Heart right ventricle (tissue), 16 donors: ENCODE measurements at regions not wholly inside any gene's neighbourhood (a gene's known extent, or its start where the extent isn't known, plus 50 kb on each side); places are given as distances from the start of the nearest gene placed in this dataset.

Experiments used
- ATAC-seq, 8 donors: fragments of 200-7000 bp; cut with Tn5 transposase; one replicate each; pipeline ENCODE4 v1.9.1; 2020; ENCODE audit warnings: mild to moderate bottlenecking in 8 of 8, moderate library complexity in 8 of 8, moderate number of reproducible peaks in 1 of 8
- DNase-seq, 2 donors: peaks; one replicate each; pipeline ENCODE4 v3.0.0-alpha.2; 2020
- H3K27ac ChIP-seq, 10 donors: fragments of 200-600 bp; sonication (generic) in 2 of 10; one replicate each; pipeline versions ENCODE4 v1.5.0 to v1.8.0; 2020 to 2022; ENCODE audit warnings: mild to moderate bottlenecking in 3 of 10
- H3K27me3 ChIP-seq, 7 donors: fragments of 200-600 bp; one replicate each; pipeline ENCODE4 v1.8.0; 2021 to 2022; ENCODE audit warnings: mild to moderate bottlenecking in 2 of 7
- H3K36me3 ChIP-seq, 9 donors: fragments of 200-600 bp; sonication (generic) in 1 of 9; one replicate each; pipeline versions ENCODE4 v1.5.0 to v1.8.0; 2020 to 2022; ENCODE audit warnings: mild to moderate bottlenecking in 2 of 9
- H3K4me1 ChIP-seq, 9 donors: fragments of 200-600 bp; sonication (generic) in 1 of 9; one replicate each; pipeline versions ENCODE4 v1.5.0 to v1.8.0; 2020 to 2022; ENCODE audit warnings: mild to moderate bottlenecking in 4 of 9
- H3K4me3 ChIP-seq, 10 donors: fragments of 200-600 bp; sonication (generic) in 2 of 10; one replicate each; pipeline versions ENCODE4 v1.5.0 to v1.8.0; 2020 to 2022; ENCODE audit warnings: mild to moderate bottlenecking in 7 of 10, moderate library complexity in 2 of 10
- H3K9me3 ChIP-seq, 11 donors: fragments of 200-600 bp in 10 of 11; sonication (generic) in 2 of 11; one replicate each; pipeline versions ENCODE4 v1.5.0 to v1.8.0; 2013 to 2022; ENCODE audit warnings: mild to moderate bottlenecking in 2 of 11, control low read depth in 1 of 11, moderate library complexity in 1 of 11
- WGBS, 2 donors: extraction: QIAGEN DNeasy Blood & Tissue Kit; methylation state at CpG; one replicate each; pipeline ENCODE4 v1.1.7; 2013; ENCODE audit warnings: inconsistent platforms in 1 of 2; 5-methylcytosine and 5-hydroxymethylcytosine counted together
- intact Hi-C, 10 donors: fragments of 100-400 bp; cut with DNase I; formaldehyde crosslinking; loops; one replicate each; pipeline versions ENCODE4 v1.11.1 to v1.14.2; 2022
- TF ChIP-seq, protein P1 (sequence below), 9 donors: fragments of 200-600 bp; sonication (generic) in 2 of 9; IDR thresholded peaks; one replicate each; pipeline versions ENCODE4 v1.5.0 to v1.8.0; 2021 to 2022; ENCODE audit warnings: antibody characterized with exemption in 9 of 9, mild to moderate bottlenecking in 5 of 9, moderate library complexity in 1 of 9
- donor health status: Arrhythmogenic right ventricular cardiomyopathy.
- donor health status: ischemic (EF 13 %, LVEDD 7.1; RV severe dilation, severe dysfunction).
- donor health status: healthy with polysubstance abuse.
- donor health status: DM: no; HTN: yes; CAD: no.
- donor health status: DM: no; HTN: no; CAD: no.
- donor health status: ischemic (EF 25% LVEDD 6.9; RV normal size, moderate dysfunction).
- donor health status: ischemic (EF 25% LVEDD 5.7; RV mildly dilated, moderate dysfunction).
- donor health status: healthy.
- donor health status: DM: yes; HTN: yes; CAD: no.
- donor health status: Ischemic cardiomyopathy.
- donor health status: ischemic (EF 35%, LVEDD 5.7; RV mildly dilated, moderate dysfunction).
- donor health status: nonischemic (EF 11% LVEDD 7.7; RV severe dilation, severe dysfunction).
- donor health status: DM: yes; HTN: yes; CAD: no.
- donor health status: PGD.
- donor health status: ischemic (EF 29% LVEDD 5.4; RV normal size, mild dysfunction).
- donor health status: nonischemic (EF 23%, LVEDD 6.1; RV moderate dilation, normal function).

DNA sequence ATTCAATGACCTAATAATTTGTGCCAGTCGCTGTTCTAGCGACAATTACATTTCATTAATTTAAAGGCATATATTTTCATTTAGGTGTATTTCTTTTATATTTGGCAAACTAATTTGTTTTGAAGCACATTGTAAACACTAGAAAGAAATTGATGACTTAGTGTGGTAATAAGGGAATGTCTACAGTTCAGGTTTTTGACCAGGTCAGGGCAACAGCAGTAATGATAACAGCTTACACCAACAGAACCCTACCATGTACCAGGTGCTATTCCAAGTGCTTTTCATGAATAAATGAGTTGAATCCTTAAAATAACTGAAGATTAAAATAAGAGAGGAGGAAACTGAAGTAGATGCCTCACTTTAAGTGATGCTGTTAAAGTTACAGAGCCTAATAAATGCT lies 85.4 kb upstream of the SLC38A2 start:
- Histone ChIP-seq H3K27me3 (no peaks in the 10 kb centered on the region), H3K4me1 (peaks cover 4 to 56% (median 42%) of the 10 kb centered on the region in 9 donors), H3K4me3 (no peak overlapping the region), H3K36me3 (no peaks in the 10 kb centered on the region), H3K9me3 (no peaks in the 10 kb centered on the region), H3K27ac (peak overlapping the region in 1 of 10 donors; percentile 15)
- WGBS, 2 donors: 98 to 99% methylated on average over 2 of the region's 2 CpGs
- ATAC-seq: no peak
- TF ChIP-seq, protein P1, sequence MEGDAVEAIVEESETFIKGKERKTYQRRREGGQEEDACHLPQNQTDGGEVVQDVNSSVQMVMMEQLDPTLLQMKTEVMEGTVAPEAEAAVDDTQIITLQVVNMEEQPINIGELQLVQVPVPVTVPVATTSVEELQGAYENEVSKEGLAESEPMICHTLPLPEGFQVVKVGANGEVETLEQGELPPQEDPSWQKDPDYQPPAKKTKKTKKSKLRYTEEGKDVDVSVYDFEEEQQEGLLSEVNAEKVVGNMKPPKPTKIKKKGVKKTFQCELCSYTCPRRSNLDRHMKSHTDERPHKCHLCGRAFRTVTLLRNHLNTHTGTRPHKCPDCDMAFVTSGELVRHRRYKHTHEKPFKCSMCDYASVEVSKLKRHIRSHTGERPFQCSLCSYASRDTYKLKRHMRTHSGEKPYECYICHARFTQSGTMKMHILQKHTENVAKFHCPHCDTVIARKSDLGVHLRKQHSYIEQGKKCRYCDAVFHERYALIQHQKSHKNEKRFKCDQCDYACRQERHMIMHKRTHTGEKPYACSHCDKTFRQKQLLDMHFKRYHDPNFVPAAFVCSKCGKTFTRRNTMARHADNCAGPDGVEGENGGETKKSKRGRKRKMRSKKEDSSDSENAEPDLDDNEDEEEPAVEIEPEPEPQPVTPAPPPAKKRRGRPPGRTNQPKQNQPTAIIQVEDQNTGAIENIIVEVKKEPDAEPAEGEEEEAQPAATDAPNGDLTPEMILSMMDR (IDR thresholded peaks at IDR 0.05): no peak
- no peak for DNase-seq
- intact Hi-C loops: loop anchor here in 1 of 10 donors (10.0 kb wide), 1 partner anchor 73 kb away; no protein-coding TSS in a partner anchor

DNA sequence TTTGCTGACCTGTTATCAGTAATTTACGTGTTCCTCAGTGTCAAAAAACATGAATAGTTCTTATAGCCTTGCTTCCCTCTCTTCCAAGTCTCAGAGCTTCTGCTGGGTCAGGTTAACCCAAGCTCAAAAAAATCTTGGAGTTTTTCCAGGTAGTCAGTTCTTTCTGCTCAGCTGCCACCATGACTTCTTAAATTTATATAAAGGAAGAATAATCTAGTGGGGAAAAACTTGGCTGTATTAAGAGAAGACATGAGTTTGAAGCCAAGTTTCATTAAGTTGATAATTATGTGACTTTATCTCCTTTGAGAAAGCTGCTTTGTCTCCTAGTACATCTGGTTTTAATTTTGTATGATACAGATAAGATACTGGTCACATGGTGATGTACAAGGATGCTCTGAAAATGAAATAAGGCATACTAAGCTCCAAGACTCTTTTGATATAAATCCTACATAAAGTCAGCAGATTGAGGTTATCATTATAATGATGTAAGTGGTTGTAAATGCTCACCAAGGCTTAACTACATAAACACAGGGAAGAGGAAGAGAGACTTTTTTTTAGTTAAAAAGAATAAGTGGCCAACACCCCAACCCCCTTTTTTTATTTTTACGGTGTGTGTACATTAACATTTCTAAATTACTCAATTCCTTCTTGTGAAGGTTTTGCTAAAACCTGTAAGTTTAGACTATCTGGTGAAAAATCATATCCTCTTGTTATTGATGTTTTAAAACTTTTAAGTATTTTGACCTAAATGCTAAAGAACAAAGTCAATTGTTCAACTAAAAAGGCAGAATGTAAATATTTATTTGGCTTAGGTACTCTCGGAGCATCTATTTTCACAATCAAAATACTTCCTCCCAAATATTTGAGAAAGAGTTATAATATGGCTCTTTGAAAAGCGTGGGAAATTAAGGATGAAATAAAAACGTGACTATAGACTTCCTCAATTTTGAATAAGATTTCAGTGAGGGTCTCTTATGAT lies 84.1 kb upstream of the SLC38A2 start:
- ATAC-seq (no peak), DNase-seq (no peak)
- no peak overlapping the region for H3K4me3 ChIP-seq
- H3K4me1 ChIP-seq: peaks cover 0 to 51% (median 29%) of the 10 kb centered on the region in 9 donors
- H3K27ac ChIP-seq: no peak overlapping the region
- TF ChIP-seq, protein P1 (IDR thresholded peaks at IDR 0.05): no peak
- intact Hi-C loops: loop anchor here in 1 of 10 donors (10.0 kb wide), 1 partner anchor 72 kb away; no protein-coding TSS in a partner anchor
- H3K9me3 ChIP-seq: no peaks in the 10 kb centered on the region
- H3K27me3 ChIP-seq: no peaks in the 10 kb centered on the region
- no peaks in the 10 kb centered on the region for H3K36me3 ChIP-seq
- 68 to 73% methylated on average over 5 of the region's 5 CpGs for WGBS, 2 donors

DNA sequence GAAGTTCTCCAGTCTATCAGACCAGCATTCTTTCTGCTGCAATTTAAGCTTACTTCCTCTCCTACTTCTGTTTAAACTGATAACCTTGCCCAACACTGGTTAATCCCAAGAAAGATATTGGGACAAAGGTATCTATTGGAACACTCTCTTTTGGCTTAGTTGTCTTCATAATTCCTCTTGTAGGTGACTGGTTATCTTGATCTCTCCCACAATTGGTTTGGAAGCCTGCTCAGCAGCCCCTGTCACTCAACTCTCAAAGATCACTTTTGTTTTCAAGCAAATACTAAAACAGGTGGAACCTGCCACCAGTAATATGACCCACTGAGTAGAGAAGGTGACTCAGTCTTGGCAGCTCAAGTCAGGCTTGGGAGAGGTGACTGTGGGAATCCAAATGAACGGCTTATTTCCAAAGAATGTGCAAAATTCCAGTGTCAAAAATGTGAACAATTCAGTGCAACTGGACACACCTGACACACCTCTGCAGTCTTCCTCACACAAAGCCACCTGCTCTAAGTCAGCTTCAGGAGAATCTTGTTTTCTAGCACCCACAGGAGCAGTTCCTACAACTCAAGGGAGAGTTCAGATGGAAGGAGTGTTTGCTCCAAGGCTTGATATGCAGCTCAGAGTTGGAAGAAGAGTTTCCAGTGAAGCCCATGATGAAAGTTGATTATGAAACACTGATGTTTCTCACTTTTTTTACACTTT lies 83.2 kb upstream of the SLC38A2 start:
- DNase-seq: no peak
- H3K9me3 ChIP-seq: no peaks in the 10 kb centered on the region
- H3K27ac ChIP-seq: no peak overlapping the region
- WGBS, 2 donors: 92 to 95% methylated on average over 1 of the region's 1 CpG
- intact Hi-C loops: loop anchor here in 1 of 10 donors (10.0 kb wide), 1 partner anchor 71 kb away; no protein-coding TSS in a partner anchor
- no peak overlapping the region for H3K4me3 ChIP-seq
- H3K27me3 ChIP-seq: no peaks in the 10 kb centered on the region
- peaks cover 0 to 52% (median 28%) of the 10 kb centered on the region in 9 donors for H3K4me1 ChIP-seq
- TF ChIP-seq, protein P1 (IDR thresholded peaks at IDR 0.05): no peak
- ATAC-seq: no peak
- H3K36me3 ChIP-seq: no peaks in the 10 kb centered on the region

DNA sequence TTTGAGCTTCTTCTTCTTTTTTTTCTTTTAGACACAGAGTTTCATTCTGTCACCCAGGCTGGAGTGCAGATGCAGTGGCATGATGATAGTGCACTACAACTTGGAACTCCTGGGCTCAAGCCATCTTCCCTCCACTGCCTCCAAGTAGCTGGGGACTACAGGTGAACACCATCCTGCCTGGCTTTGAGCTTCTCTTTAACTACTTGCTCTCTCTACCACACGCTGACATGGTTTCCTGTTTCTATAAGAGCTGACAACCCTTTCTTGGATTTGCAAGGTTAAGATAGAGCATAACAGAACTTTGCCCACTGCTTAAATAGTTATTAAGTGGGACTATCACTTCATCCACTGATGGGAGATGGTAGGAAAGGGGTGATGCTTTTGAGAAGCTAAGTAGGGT lies 82.4 kb upstream of the SLC38A2 start:
- Histone ChIP-seq H3K9me3 (no peaks in the 10 kb centered on the region), H3K36me3 (no peaks in the 10 kb centered on the region), H3K27ac (no peak overlapping the region), H3K4me3 (no peak overlapping the region), H3K4me1 (peaks cover 6 to 52% (median 31%) of the 10 kb centered on the region in 9 donors), H3K27me3 (no peaks in the 10 kb centered on the region)
- DNase-seq (no peak), ATAC-seq (no peak)
- WGBS, 2 donors: 79 to 82% methylated on average over 1 of the region's 1 CpG
- TF ChIP-seq, protein P1 (IDR thresholded peaks at IDR 0.05): no peak
- intact Hi-C loops: loop anchor here in 1 of 10 donors (10.0 kb wide), 1 partner anchor 70 kb away; no protein-coding TSS in a partner anchor
